ENCODE measurements at regions not wholly inside any gene's neighbourhood (a gene's known extent, or its start where the extent isn't known, plus 50 kb on each side); places are given as distances from the start of the nearest gene placed in this dataset.
"Not testable (repeated sequence)": the region's sequence is repeated elsewhere in the genome, so short reads cannot be mapped to it uniquely, and the experiment has no call there.

GRCh38 chr22:11604635-11605395, 3923.2 kb upstream of the OR11H1 start:
- not testable (repeated sequence) for TF ChIP-seq CTCF (IDR thresholded peaks at IDR 0.05; ENCODE audit: low read depth, low read length, missing input control); ATF3 (IDR thresholded peaks at IDR 0.05); GABPA (IDR thresholded peaks at IDR 0.05 in 1 of 2, conservative IDR thresholded peaks at IDR 0.05 in 1 of 2); MAX (IDR thresholded peaks at IDR 0.05); REST (IDR thresholded peaks at IDR 0.05); TAF1 (conservative IDR thresholded peaks at IDR 0.05); RAD21 (IDR thresholded peaks at IDR 0.05); ZBTB33 (IDR thresholded peaks at IDR 0.05); YY1 (IDR thresholded peaks at IDR 0.05); FOXA2 (IDR thresholded peaks at IDR 0.05); SP1 (IDR thresholded peaks at IDR 0.05); NR2F2 (IDR thresholded peaks at IDR 0.05); JUND (IDR thresholded peaks at IDR 0.05); HNF4G (IDR thresholded peaks at IDR 0.05)
